Erythroblast (primary cell): ENCODE measurements at regions not wholly inside any gene's neighbourhood (a gene's known extent, or its start where the extent isn't known, plus 50 kb on each side); places are given as distances from the start of the nearest gene placed in this dataset.

Source experiments
- GATA1 ChIP-seq: IDR thresholded peaks from 2 replicates; pipeline ENCODE4 v1.6.1; 2011; ENCODE audit warnings: low read depth, mild to moderate bottlenecking, control low read depth, low read length, moderate library complexity
- POLR2A ChIP-seq: IDR thresholded peaks from 2 replicates; pipeline ENCODE4 v1.6.1; 2011; ENCODE audit warnings: mild to moderate bottlenecking, low read length

- no peak for TF ChIP-seq POLR2A
- no peak for TF ChIP-seq GATA1
Measured at GRCh38 chr11:97259884-97260283, 870.1 kb downstream of the JRKL start.
